GM12878 (cell line): ENCODE measurements at regions not wholly inside any gene's neighbourhood (a gene's known extent, or its start where the extent isn't known, plus 50 kb on each side); places are given as distances from the start of the nearest gene placed in this dataset.

Source experiments
- ATAC-seq: fragments of 200-7000 bp; cut with Tn5 transposase; 3 replicates; pipeline ENCODE4 v1.9.1; 2020; ENCODE audit warnings: mild to moderate bottlenecking, moderate library complexity
- BruUV-seq: library from RNA; stranded (reverse); fragments of 400-500 nt; replicated peaks from 2 replicates; lab custom pipeline; 2021; lab: Mats Ljungman, UMichigan
- CTCF ChIA-PET: fragments of 300-600 bp; sonication (Branson Sonifier 250); formaldehyde crosslinking; extraction: SDS; loops from one replicate; lab custom pipeline; 2021; ENCODE audit warnings: inconsistent platforms; lab: Yijun Ruan, JAX
- POLR2A ChIA-PET: fragments of 350-600 bp; formaldehyde crosslinking; extraction: SDS; loops from one replicate; lab custom pipeline; 2021; ENCODE audit warnings: inconsistent platforms; lab: Charles Lee
- RAD21 ChIA-PET: fragments of 300-600 bp; sonication (Branson Sonifier 250); formaldehyde crosslinking; loops from one replicate; lab custom pipeline; 2023; ENCODE audit warnings: antibody characterized with exemption; ENCODE audit not compliant: unreplicated experiment; lab: Charles Lee
- SMC1A ChIA-PET: fragments of 300-600 bp; sonication (Branson Sonifier 250); formaldehyde crosslinking; loops from one replicate; lab custom pipeline; 2023; ENCODE audit not compliant: unreplicated experiment, uncharacterized antibody; lab: Charles Lee
- DNase-seq: peaks from one replicate; pipeline ENCODE4 v3.0.0-alpha.2; 2011; ENCODE audit warnings: low read depth, low spot score
- FAIRE-seq: peaks from 3 replicates; lab custom pipeline; 2011; peaks lifted over from hg19 to GRCh38; lab: Jason Lieb, UNC
- H2AFZ ChIP-seq: 2 replicates; pipeline ENCODE4 v1.6.0; 2011; ENCODE audit warnings: low read depth, low read length, control low read depth; ENCODE audit not compliant: control insufficient read depth
- H3K27ac ChIP-seq: 2 replicates; pipeline ENCODE4 v1.5.1; 2011; ENCODE audit warnings: control low read depth; ENCODE audit not compliant: control insufficient read depth, insufficient read depth
- H3K27me3 ChIP-seq, 2 experiments: replicated peaks in 1 of 2; 2 replicates each; pipeline versions ENCODE4 v1.6.0 to v1.6.1; 2011; ENCODE audit warnings: low read length in 1 of 2; ENCODE audit not compliant: control insufficient read depth in 2 of 2, insufficient read depth in 2 of 2
- H3K36me3 ChIP-seq, 2 experiments: 2 replicates each; pipeline ENCODE4 v1.5.1; 2011; ENCODE audit warnings: low read length in 1 of 2; ENCODE audit not compliant: control insufficient read depth in 2 of 2, insufficient read depth in 2 of 2
- H3K4me1 ChIP-seq: 2 replicates; pipeline ENCODE4 v1.6.1; 2011; ENCODE audit warnings: mild to moderate bottlenecking, low read length, moderate library complexity, mixed read lengths; ENCODE audit not compliant: control insufficient read depth, insufficient read depth
- H3K4me2 ChIP-seq: 2 replicates; pipeline ENCODE4 v1.6.0; 2011; ENCODE audit warnings: control low read depth; ENCODE audit not compliant: control insufficient read depth, insufficient read depth
- H3K4me3 ChIP-seq: fragments of 200-600 bp; sonication (generic); 2 replicates; pipeline ENCODE4 v1.5.1; 2016
- H3K79me2 ChIP-seq: 2 replicates; pipeline ENCODE4 v1.6.0; 2011; ENCODE audit warnings: low read length; ENCODE audit not compliant: control insufficient read depth, insufficient read depth
- H3K9ac ChIP-seq: 2 replicates; pipeline ENCODE4 v1.8.0; 2011; ENCODE audit warnings: low read length, control low read depth, mixed read lengths; ENCODE audit not compliant: control insufficient read depth, insufficient read depth
- H3K9me3 ChIP-seq: replicated peaks from 3 replicates; pipeline ENCODE4 v1.5.1; 2011; ENCODE audit warnings: mild to moderate bottlenecking, low read length; ENCODE audit not compliant: control insufficient read depth, insufficient read depth
- H4K20me1 ChIP-seq: 2 replicates; pipeline ENCODE4 v1.6.0; 2011; ENCODE audit not compliant: control insufficient read depth, insufficient read depth
- BRCA1 ChIP-seq: IDR thresholded peaks from 2 replicates; pipeline ENCODE4 v1.6.1; 2011; ENCODE audit warnings: low read depth, low read length, improper control_type of control experiment
- IKZF1 ChIP-seq: fragments of 450-650 bp; conservative IDR thresholded peaks from 2 replicates; pipeline ENCODE4 v1.6.1; 2017; ENCODE audit warnings: antibody characterized with exemption, mild to moderate bottlenecking
- MTA2 ChIP-seq: fragments of 450-650 bp; IDR thresholded peaks from 2 replicates; pipeline ENCODE4 v1.6.1; 2016; ENCODE audit warnings: low read depth, mild to moderate bottlenecking, moderate library complexity
- POU2F2 ChIP-seq: IDR thresholded peaks from 3 replicates; pipeline ENCODE4 v1.6.1; 2011; ENCODE audit warnings: low read depth, mild to moderate bottlenecking, low read length, borderline replicate concordance
- RUNX3 ChIP-seq: IDR thresholded peaks from 2 replicates; pipeline ENCODE4 v1.6.1; 2012; ENCODE audit warnings: low read length, inconsistent platforms
- SIX5 ChIP-seq: IDR thresholded peaks from 2 replicates; pipeline ENCODE4 v1.6.1; 2011; ENCODE audit warnings: mild to moderate bottlenecking, low read depth, low read length, moderate library complexity; ENCODE audit not compliant: severe bottlenecking
- WGBS: methylation state at CpG from one replicate; pipeline ENCODE4 v1.1.6; 2016; ENCODE audit warnings: low lambda C conversion rate; ENCODE audit not compliant: insufficient replicate concordance, insufficient coverage; ENCODE audit errors: missing lambda C conversion rate; 5-methylcytosine and 5-hydroxymethylcytosine counted together
- in situ Hi-C: fragments of 300-500 bp; cut with MboI; formaldehyde crosslinking; loops from 9 replicates; pipeline ENCODE4 v1.14.3; 2018; ENCODE audit warnings: mixed read lengths
- intact Hi-C: fragments of 100-400 bp; cut with micrococcal nuclease; formaldehyde crosslinking; loops from one replicate; pipeline ENCODE4 v1.14.2; 2022; ENCODE audit not compliant: unreplicated experiment
- TF ChIP-seq, protein P1 (sequence below): fragments of 450-650 bp; formaldehyde crosslinking; IDR thresholded peaks from 2 replicates; pipeline ENCODE4 v1.5.0; 2022; ENCODE audit warnings: mild to moderate bottlenecking, missing genetic modification characterization
- TF ChIP-seq, protein P2 (sequence below): fragments of 450-650 bp; IDR thresholded peaks from 2 replicates; pipeline ENCODE4 v1.6.1; 2017; ENCODE audit warnings: antibody characterized with exemption, mild to moderate bottlenecking, moderate library complexity
- TF ChIP-seq, protein P3 (sequence below): IDR thresholded peaks from 2 replicates; pipeline ENCODE4 v1.6.1; 2012; ENCODE audit warnings: low read length, inconsistent platforms
- TF ChIP-seq, protein P4 (sequence below): IDR thresholded peaks from 2 replicates; pipeline ENCODE4 v1.6.1; 2011; ENCODE audit warnings: borderline replicate concordance, low read depth, mild to moderate bottlenecking, moderate library complexity, low read length; ENCODE audit not compliant: insufficient read depth, poor library complexity, severe bottlenecking

DNA sequence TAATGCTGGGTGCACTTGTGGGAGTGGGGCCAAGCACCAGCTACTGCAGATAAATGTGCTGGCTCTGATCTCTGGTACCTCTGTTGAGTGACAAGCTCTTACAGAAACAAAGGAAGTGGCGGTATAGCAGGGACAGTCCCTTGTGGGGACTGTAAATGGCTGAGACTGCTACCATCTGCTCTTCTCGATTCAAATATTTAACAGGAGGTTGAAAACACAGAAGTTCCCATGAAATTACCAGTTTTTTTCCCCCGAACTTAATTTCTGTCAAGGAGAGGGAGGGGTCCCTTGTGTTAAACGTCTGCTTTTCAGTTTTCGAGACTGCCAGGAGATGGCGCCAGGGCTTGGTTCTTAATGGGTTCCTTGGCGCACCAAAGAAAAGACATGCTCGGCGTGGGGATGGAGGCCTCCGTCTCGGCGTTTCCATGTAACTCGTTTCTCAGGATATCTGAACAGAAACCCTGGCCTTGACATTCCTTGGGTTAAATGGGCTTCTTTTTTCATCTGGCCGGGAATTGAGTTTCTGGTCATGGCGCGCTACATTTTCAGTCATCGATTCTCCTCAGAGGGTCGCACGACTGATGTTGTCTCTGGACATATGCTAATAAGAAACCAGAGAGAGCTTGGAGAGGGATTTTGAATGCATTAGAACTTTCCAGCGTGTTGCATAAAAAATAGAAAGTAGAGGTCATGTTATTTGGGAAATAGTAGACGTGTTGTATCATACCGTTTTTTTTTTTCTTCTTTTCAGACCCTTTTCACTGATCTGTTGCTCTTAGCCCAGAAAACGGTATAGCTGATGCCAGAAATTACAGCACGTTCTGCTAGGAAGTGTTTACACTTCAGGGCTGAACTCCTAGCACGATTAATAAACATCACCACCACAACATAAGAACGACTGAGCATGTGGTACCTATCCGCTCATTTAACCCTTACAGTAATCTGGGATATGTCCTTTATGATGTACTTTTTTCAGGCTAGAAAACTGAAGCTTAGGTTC, 64.0 kb downstream of the CARTPT start:
- Histone ChIP-seq H3K9ac (peak overlapping the region; percentile 8; the same call in 1 of the 2 replicates), H3K4me3 (peak overlapping the region; percentile 1; the same call in 1 of the 2 replicates)
- TF ChIP-seq, protein P1, sequence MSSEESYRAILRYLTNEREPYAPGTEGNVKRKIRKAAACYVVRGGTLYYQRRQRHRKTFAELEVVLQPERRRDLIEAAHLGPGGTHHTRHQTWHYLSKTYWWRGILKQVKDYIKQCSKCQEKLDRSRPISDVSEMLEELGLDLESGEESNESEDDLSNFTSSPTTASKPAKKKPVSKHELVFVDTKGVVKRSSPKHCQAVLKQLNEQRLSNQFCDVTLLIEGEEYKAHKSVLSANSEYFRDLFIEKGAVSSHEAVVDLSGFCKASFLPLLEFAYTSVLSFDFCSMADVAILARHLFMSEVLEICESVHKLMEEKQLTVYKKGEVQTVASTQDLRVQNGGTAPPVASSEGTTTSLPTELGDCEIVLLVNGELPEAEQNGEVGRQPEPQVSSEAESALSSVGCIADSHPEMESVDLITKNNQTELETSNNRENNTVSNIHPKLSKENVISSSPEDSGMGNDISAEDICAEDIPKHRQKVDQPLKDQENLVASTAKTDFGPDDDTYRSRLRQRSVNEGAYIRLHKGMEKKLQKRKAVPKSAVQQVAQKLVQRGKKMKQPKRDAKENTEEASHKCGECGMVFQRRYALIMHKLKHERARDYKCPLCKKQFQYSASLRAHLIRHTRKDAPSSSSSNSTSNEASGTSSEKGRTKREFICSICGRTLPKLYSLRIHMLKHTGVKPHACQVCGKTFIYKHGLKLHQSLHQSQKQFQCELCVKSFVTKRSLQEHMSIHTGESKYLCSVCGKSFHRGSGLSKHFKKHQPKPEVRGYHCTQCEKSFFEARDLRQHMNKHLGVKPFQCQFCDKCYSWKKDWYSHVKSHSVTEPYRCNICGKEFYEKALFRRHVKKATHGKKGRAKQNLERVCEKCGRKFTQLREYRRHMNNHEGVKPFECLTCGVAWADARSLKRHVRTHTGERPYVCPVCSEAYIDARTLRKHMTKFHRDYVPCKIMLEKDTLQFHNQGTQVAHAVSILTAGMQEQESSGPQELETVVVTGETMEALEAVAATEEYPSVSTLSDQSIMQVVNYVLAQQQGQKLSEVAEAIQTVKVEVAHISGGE (CRISPR knock-in tag), result no peak
- TF ChIP-seq, protein P2, sequence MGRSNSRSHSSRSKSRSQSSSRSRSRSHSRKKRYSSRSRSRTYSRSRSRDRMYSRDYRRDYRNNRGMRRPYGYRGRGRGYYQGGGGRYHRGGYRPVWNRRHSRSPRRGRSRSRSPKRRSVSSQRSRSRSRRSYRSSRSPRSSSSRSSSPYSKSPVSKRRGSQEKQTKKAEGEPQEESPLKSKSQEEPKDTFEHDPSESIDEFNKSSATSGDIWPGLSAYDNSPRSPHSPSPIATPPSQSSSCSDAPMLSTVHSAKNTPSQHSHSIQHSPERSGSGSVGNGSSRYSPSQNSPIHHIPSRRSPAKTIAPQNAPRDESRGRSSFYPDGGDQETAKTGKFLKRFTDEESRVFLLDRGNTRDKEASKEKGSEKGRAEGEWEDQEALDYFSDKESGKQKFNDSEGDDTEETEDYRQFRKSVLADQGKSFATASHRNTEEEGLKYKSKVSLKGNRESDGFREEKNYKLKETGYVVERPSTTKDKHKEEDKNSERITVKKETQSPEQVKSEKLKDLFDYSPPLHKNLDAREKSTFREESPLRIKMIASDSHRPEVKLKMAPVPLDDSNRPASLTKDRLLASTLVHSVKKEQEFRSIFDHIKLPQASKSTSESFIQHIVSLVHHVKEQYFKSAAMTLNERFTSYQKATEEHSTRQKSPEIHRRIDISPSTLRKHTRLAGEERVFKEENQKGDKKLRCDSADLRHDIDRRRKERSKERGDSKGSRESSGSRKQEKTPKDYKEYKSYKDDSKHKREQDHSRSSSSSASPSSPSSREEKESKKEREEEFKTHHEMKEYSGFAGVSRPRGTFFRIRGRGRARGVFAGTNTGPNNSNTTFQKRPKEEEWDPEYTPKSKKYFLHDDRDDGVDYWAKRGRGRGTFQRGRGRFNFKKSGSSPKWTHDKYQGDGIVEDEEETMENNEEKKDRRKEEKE, result no peak
- TF ChIP-seq IKZF1 (peak; percentile 53; the same call in 1 of the 2 replicates), BRCA1 (no peak), MTA2 (peak; percentile 53; the same call in 1 of the 2 replicates), RUNX3 (peak; percentile 71), POU2F2 (peak; percentile 27; the same call in 1 of the 3 replicates), SIX5 (no peak)
- TF ChIP-seq, protein P3, sequence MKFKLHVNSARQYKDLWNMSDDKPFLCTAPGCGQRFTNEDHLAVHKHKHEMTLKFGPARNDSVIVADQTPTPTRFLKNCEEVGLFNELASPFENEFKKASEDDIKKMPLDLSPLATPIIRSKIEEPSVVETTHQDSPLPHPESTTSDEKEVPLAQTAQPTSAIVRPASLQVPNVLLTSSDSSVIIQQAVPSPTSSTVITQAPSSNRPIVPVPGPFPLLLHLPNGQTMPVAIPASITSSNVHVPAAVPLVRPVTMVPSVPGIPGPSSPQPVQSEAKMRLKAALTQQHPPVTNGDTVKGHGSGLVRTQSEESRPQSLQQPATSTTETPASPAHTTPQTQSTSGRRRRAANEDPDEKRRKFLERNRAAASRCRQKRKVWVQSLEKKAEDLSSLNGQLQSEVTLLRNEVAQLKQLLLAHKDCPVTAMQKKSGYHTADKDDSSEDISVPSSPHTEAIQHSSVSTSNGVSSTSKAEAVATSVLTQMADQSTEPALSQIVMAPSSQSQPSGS, result 0 out of 2 replicates have a peak, but pooled peaks have one; percentile 3
- TF ChIP-seq, protein P4, sequence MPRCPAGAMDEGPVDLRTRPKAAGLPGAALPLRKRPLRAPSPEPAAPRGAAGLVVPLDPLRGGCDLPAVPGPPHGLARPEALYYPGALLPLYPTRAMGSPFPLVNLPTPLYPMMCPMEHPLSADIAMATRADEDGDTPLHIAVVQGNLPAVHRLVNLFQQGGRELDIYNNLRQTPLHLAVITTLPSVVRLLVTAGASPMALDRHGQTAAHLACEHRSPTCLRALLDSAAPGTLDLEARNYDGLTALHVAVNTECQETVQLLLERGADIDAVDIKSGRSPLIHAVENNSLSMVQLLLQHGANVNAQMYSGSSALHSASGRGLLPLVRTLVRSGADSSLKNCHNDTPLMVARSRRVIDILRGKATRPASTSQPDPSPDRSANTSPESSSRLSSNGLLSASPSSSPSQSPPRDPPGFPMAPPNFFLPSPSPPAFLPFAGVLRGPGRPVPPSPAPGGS, result peak; percentile 59

More for the DNA sequence above, 64.0 kb downstream of the CARTPT start:
- H3K4me2 ChIP-seq, result peak overlapping the region; percentile 87
- H3K27ac ChIP-seq, result no peak overlapping the region; the same call in 1 of the 2 replicates
- no peaks in the 10 kb centered on the region for H3K79me2 ChIP-seq
- H3K27me3 ChIP-seq, result no peaks in the 10 kb centered on the region; a peak in 1 of 4 replicates
- ChIA-PET RAD21 (interaction anchor here (0.6 to 2.7 kb wide), 9 partner anchors 83 to 537 kb away, joined by 3 to 15 read pairs (median 4); partner anchors contain the start of genes MRPS27 and PTCD2), POLR2A (no interaction called here), SMC1A (interaction anchor here (0.5 to 2.1 kb wide), 14 partner anchors 10 to 741 kb away, joined by 3 to 15 read pairs (median 3); no protein-coding TSS in a partner anchor), CTCF (interaction anchor here (0.6 to 2.4 kb wide), 25 partner anchors 9 to 740 kb away, joined by 3 to 35 read pairs (median 4); partner anchors contain the start of genes MRPS27 and PTCD2)
- intact Hi-C loops (loop anchor here (1.0 to 10.0 kb wide), 2 partner anchors 462 to 525 kb away; no protein-coding TSS in a partner anchor), in situ Hi-C loops (loop anchor here (5.0 to 25.0 kb wide), 3 partner anchors 462 to 754 kb away; no protein-coding TSS in a partner anchor)
- FAIRE-seq (no peak), DNase-seq (peak; percentile 60), ATAC-seq (peak; percentile 95)
- 47% methylated on average over 27 of the region's 27 CpGs for WGBS
- no TSS peak for BruUV-seq
- peaks cover 15% of the 10 kb centered on the region for H3K4me1 ChIP-seq
- no peaks in the 10 kb centered on the region for H3K36me3 ChIP-seq
- no peaks in the 10 kb centered on the region for H4K20me1 ChIP-seq
- peak overlapping the region; percentile 88 for H2AFZ ChIP-seq
- no peaks in the 10 kb centered on the region for H3K9me3 ChIP-seq
